ENCODE measurements at regions not wholly inside any gene's neighbourhood (a gene's known extent, or its start where the extent isn't known, plus 50 kb on each side); places are given as distances from the start of the nearest gene placed in this dataset.

DNA sequence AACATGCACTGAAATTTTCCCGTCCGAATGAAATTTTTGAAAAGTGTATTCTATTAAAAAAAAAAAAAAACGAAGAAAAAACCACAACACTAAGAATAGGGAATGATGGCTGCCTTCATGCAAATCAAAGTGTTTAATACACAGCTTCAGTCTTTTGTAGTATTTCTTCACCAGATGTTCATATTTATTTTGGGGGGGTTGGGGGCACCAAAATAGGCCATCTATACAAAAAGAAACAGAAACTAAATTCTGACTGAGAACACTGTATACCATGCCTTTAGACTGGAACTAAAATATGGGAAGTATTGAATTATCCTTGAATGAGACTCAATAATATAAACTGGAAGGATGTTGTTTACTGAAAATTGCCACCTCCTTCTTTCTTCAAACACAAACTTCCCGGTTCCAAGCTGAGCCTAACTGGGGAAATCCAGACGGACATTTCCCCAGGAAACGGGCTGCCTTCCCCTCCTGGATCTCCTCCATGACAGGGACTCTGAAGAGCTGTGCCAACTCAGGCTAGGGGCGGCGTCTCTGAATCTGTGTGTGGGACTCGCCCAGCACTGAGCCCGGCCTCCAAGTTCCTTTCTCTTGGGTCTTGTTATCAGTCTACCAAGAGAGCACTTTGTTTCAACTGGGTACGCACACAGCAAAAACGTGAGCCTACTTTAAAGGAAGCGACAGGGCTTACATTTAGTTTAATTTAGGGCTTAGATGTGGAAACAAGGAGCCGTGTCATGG, 511.3 kb upstream of the ADAMTS16 start:
- no peak for DNase-seq (ENCODE audit: extremely low spot score)
- TF ChIP-seq FOXM1 (IDR thresholded peaks at IDR 0.05; ENCODE audit: borderline replicate concordance): no peak
- POLR2A ChIA-PET: no interaction called here
- CTCF ChIA-PET: no interaction called here

- TF ChIP-seq FOXA1 (IDR thresholded peaks at IDR 0.05) (no peak), HDGF (IDR thresholded peaks at IDR 0.05; ENCODE audit: borderline replicate concordance) (no peak), LEF1 (IDR thresholded peaks at IDR 0.05; ENCODE audit: borderline replicate concordance) (no peak), CTBP1 (IDR thresholded peaks at IDR 0.05; ENCODE audit: borderline replicate concordance) (no peak), FOXM1 (IDR thresholded peaks at IDR 0.05; ENCODE audit: borderline replicate concordance) (no peak), FOXK2 (IDR thresholded peaks at IDR 0.05) (no peak), SP1 (IDR thresholded peaks at IDR 0.05) (no peak), NFRKB (IDR thresholded peaks at IDR 0.05) (no peak), ARNT (IDR thresholded peaks at IDR 0.05) (no peak), TARDBP (IDR thresholded peaks at IDR 0.05) (no peak), SUZ12 (IDR thresholded peaks at IDR 0.05) (no peak)
- TF ChIP-seq, protein P1, sequence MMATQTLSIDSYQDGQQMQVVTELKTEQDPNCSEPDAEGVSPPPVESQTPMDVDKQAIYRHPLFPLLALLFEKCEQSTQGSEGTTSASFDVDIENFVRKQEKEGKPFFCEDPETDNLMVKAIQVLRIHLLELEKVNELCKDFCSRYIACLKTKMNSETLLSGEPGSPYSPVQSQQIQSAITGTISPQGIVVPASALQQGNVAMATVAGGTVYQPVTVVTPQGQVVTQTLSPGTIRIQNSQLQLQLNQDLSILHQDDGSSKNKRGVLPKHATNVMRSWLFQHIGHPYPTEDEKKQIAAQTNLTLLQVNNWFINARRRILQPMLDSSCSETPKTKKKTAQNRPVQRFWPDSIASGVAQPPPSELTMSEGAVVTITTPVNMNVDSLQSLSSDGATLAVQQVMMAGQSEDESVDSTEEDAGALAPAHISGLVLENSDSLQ (IDR thresholded peaks at IDR 0.05): no peak
- CTCF ChIA-PET: no interaction called here
- DNase-seq (ENCODE audit: extremely low spot score): no peak
- POLR2A ChIA-PET: no interaction called here
These were observed 510.1 kb upstream of the ADAMTS16 start for GRCh38 chr5:4630031-4630430.

DNA sequence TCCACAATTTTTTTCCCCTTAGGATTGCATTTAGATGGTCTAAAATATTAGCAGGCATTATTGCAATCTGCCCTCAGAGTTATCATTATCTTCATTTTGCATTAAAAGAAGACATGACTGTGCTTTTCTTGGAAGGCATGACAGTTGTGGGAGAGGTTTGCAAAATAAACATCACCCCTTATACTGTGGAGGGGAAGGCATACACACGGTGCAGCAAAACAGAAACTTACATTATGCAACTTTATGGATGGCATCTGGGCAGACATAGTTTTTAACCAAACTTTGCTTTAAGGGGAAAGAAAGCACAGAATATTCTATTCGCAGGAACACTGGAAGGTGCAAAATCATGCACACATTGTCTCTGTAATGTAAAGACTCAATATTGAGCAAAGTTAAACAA, 505.8 kb upstream of the ADAMTS16 start:
- ChIA-PET POLR2A (no interaction called here), CTCF (no interaction called here)
- TF ChIP-seq SUZ12 (IDR thresholded peaks at IDR 0.05) (no peak), NFRKB (IDR thresholded peaks at IDR 0.05) (no peak), LEF1 (IDR thresholded peaks at IDR 0.05; ENCODE audit: borderline replicate concordance) (no peak), ZNF384 (IDR thresholded peaks at IDR 0.05) (no peak), FOXA1 (IDR thresholded peaks at IDR 0.05) (no peak), TARDBP (IDR thresholded peaks at IDR 0.05) (no peak), CTBP1 (IDR thresholded peaks at IDR 0.05; ENCODE audit: borderline replicate concordance) (no peak), L3MBTL2 (conservative IDR thresholded peaks at IDR 0.05) (no peak), FOXK2 (IDR thresholded peaks at IDR 0.05) (no peak), BHLHE40 (IDR thresholded peaks at IDR 0.05; ENCODE audit: borderline replicate concordance) (no peak), ELF4 (IDR thresholded peaks at IDR 0.05) (no peak), HDGF (IDR thresholded peaks at IDR 0.05; ENCODE audit: borderline replicate concordance) (no peak), SP1 (IDR thresholded peaks at IDR 0.05) (no peak), FOXM1 (IDR thresholded peaks at IDR 0.05; ENCODE audit: borderline replicate concordance) (no peak), ARNT (IDR thresholded peaks at IDR 0.05) (no peak)
- TF ChIP-seq, protein P1 (IDR thresholded peaks at IDR 0.05): no peak
- DNase-seq (ENCODE audit: extremely low spot score): no peak

DNA sequence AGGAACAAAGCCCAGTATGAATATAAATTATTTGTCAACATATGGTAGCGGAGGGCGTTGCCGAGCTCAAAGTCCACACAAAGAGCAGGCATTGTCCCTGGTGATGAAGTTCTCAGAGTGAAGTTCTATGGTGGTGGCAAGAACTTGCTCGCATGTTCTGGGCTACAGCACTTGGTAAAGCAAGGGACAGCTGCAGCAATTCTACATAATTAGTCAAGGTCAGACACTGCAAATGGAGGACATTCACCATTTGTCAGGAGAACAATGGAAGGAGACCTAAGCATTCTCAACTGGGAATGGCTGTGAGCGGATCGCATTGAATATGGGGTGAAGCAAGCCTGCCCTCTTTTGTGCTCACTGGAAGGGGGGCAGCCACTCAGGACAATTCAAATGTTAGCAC, 503.8 kb upstream of the ADAMTS16 start:
- DNase-seq (ENCODE audit: extremely low spot score): no peak
- ChIA-PET CTCF (no interaction called here), POLR2A (no interaction called here)
- TF ChIP-seq, protein P1 (IDR thresholded peaks at IDR 0.05): no peak
- no peak for TF ChIP-seq FOXM1 (IDR thresholded peaks at IDR 0.05; ENCODE audit: borderline replicate concordance)
- no peak for TF ChIP-seq CTBP1 (IDR thresholded peaks at IDR 0.05; ENCODE audit: borderline replicate concordance)
- no peak for TF ChIP-seq BHLHE40 (IDR thresholded peaks at IDR 0.05; ENCODE audit: borderline replicate concordance)
- TF ChIP-seq ELF4 (IDR thresholded peaks at IDR 0.05): no peak
- TF ChIP-seq FOXA1 (IDR thresholded peaks at IDR 0.05): no peak
- TF ChIP-seq L3MBTL2 (conservative IDR thresholded peaks at IDR 0.05): no peak
- no peak for TF ChIP-seq SP1 (IDR thresholded peaks at IDR 0.05)
- no peak for TF ChIP-seq SUZ12 (IDR thresholded peaks at IDR 0.05)
- TF ChIP-seq HDGF (IDR thresholded peaks at IDR 0.05; ENCODE audit: borderline replicate concordance): no peak
- no peak for TF ChIP-seq NFRKB (IDR thresholded peaks at IDR 0.05)
- no peak for TF ChIP-seq ARNT (IDR thresholded peaks at IDR 0.05)
- TF ChIP-seq TARDBP (IDR thresholded peaks at IDR 0.05): no peak
- no peak for TF ChIP-seq LEF1 (IDR thresholded peaks at IDR 0.05; ENCODE audit: borderline replicate concordance)
- no peak for TF ChIP-seq ZNF384 (IDR thresholded peaks at IDR 0.05)
- no peak for TF ChIP-seq FOXK2 (IDR thresholded peaks at IDR 0.05)

DNA sequence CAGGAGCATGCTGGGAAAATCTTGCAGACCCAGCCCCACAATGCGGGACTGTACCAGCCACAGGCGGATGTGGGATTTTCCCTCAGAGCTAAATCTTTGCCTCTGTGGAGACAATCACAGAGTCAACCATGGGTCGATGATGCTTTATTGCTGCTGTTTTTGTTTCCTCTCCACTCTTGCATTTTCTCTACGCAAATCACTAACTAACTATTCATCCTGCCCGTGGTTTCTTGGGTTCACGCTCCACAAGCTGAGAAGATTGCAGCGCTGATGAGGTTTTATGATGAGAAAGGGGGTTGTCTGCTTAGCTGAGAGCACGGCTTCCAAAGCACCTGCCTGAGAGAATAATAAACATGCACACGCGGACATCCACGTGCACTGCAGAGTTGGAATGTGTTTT, 500.2 kb upstream of the ADAMTS16 start:
- ChIA-PET POLR2A (no interaction called here), CTCF (no interaction called here)
- no peak for TF ChIP-seq ZNF384 (IDR thresholded peaks at IDR 0.05)
- TF ChIP-seq SUZ12 (IDR thresholded peaks at IDR 0.05): no peak
- no peak for TF ChIP-seq HDGF (IDR thresholded peaks at IDR 0.05; ENCODE audit: borderline replicate concordance)
- no peak for TF ChIP-seq FOXM1 (IDR thresholded peaks at IDR 0.05; ENCODE audit: borderline replicate concordance)
- TF ChIP-seq LEF1 (IDR thresholded peaks at IDR 0.05; ENCODE audit: borderline replicate concordance): no peak
- no peak for TF ChIP-seq L3MBTL2 (conservative IDR thresholded peaks at IDR 0.05)
- TF ChIP-seq CTBP1 (IDR thresholded peaks at IDR 0.05; ENCODE audit: borderline replicate concordance): no peak
- no peak for TF ChIP-seq ELF4 (IDR thresholded peaks at IDR 0.05)
- TF ChIP-seq ARNT (IDR thresholded peaks at IDR 0.05): no peak
- no peak for TF ChIP-seq BHLHE40 (IDR thresholded peaks at IDR 0.05; ENCODE audit: borderline replicate concordance)
- TF ChIP-seq, protein P1 (IDR thresholded peaks at IDR 0.05): no peak
- DNase-seq (ENCODE audit: extremely low spot score): no peak

Data from HEK293T (cell line).